ENCODE measurements at regions not wholly inside any gene's neighbourhood (a gene's known extent, or its start where the extent isn't known, plus 50 kb on each side); places are given as distances from the start of the nearest gene placed in this dataset.

- TF ChIP-seq POLR2A (IDR thresholded peaks at IDR 0.05), result no peak
- TF ChIP-seq CTCF (IDR thresholded peaks at IDR 0.05 in 4 of 5, conservative IDR thresholded peaks at IDR 0.05 in 1 of 5), result no peak
Observed at GRCh38 chr11:121810291-121810690, 305.7 kb downstream of the BLID start.
